ENCODE measurements at regions not wholly inside any gene's neighbourhood (a gene's known extent, or its start where the extent isn't known, plus 50 kb on each side); places are given as distances from the start of the nearest gene placed in this dataset.
"Not testable (repeated sequence)": the region's sequence is repeated elsewhere in the genome, so short reads cannot be mapped to it uniquely, and the experiment has no call there.

- TF ChIP-seq CTCF (IDR thresholded peaks at IDR 0.05; ENCODE audit: insufficient read depth, low read length); POLR2AphosphoS5 (IDR thresholded peaks at IDR 0.05; ENCODE audit: low read depth); SPI1 (IDR thresholded peaks at IDR 0.05; ENCODE audit: borderline replicate concordance, low read depth); GABPA (IDR thresholded peaks at IDR 0.05; ENCODE audit: low read depth): not testable (repeated sequence)
These were observed 95.6 kb downstream of the FAM72B start for GRCh38 chr1:121088568-121088967.

All from HL-60 (cell line).